ENCODE measurements at regions not wholly inside any gene's neighbourhood (a gene's known extent, or its start where the extent isn't known, plus 50 kb on each side); places are given as distances from the start of the nearest gene placed in this dataset.

- TF ChIP-seq POLR2AphosphoS5 (IDR thresholded peaks at IDR 0.05) (no peak), CTCF (IDR thresholded peaks at IDR 0.05) (no peak)
Observed at GRCh38 chr7:1324028-1324900, 91.6 kb downstream of the UNCX start.

All from gastroesophageal sphincter (tissue), 3 donors.